BJ (cell line): ENCODE measurements at regions not wholly inside any gene's neighbourhood (a gene's known extent, or its start where the extent isn't known, plus 50 kb on each side); places are given as distances from the start of the nearest gene placed in this dataset.

Source experiments
- CTCF ChIA-PET: fragments of 350-600 bp; formaldehyde crosslinking; extraction: SDS; loops from one replicate; lab custom pipeline; 2021; ENCODE audit warnings: antibody characterized with exemption, inconsistent platforms; lab: Yijun Ruan, JAX
- POLR2A ChIA-PET: fragments of 300-600 bp; sonication (Branson Sonifier 250); formaldehyde crosslinking; extraction: SDS; loops from one replicate; lab custom pipeline; 2021; ENCODE audit warnings: antibody characterized with exemption; lab: Charles Lee
- DNase-seq: peaks from one replicate; pipeline ENCODE4 v3.0.0-alpha.2; 2011; ENCODE audit warnings: low read depth
- H3K27me3 ChIP-seq: 2 replicates; pipeline ENCODE4 v1.6.0; 2011; ENCODE audit warnings: low read length; ENCODE audit not compliant: control insufficient read depth, insufficient read depth
- H3K36me3 ChIP-seq: 2 replicates; pipeline ENCODE4 v1.5.1; 2011; ENCODE audit warnings: low read length; ENCODE audit not compliant: control insufficient read depth, insufficient read depth
- H3K4me3 ChIP-seq: 2 replicates; pipeline ENCODE4 v1.5.1; 2011; ENCODE audit warnings: low read depth, mild to moderate bottlenecking, control low read depth, low read length
- CTCF ChIP-seq: IDR thresholded peaks from 2 replicates; pipeline ENCODE4 v1.5.1; 2011; ENCODE audit warnings: low read depth, mild to moderate bottlenecking, control low read depth, inconsistent platforms, low read length, moderate library complexity; ENCODE audit not compliant: insufficient read depth

- H3K36me3 ChIP-seq = no peaks in the 10 kb centered on the region
- CTCF ChIA-PET = interaction anchor here (1.0 to 1.8 kb wide), 3 partner anchors 9 to 51 kb away, joined by 3 to 5 read pairs (median 4); no protein-coding TSS in a partner anchor
- H3K4me3 ChIP-seq = no peak overlapping the region
- no peaks in the 10 kb centered on the region for H3K27me3 ChIP-seq
- TF ChIP-seq CTCF = no peak
- no peak for DNase-seq
- POLR2A ChIA-PET = no interaction called here
Measured at GRCh38 chr22:19579115-19579811, 55.1 kb upstream of the CLDN5 start.

DNA sequence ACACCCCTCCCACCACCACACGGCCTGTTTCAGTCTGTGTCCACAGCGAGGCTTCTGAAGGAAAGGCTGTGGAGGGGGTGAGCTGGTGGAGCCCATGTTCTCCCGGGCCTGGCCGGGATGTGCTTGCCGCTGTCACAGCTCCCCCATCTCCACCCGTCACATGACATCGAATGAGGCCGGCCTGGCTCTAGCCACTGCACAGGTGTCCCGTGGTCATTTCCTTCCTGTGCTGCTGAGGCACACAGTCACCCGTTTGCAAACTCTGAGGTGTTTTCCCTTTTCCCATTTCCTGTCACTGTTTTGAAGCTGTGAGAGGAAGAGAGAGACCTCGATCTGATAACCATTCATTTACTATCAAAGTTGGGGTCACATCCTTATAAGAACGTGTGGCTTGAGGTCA is 55.7 kb upstream of the CLDN5 start:
- Histone ChIP-seq H3K4me3 (no peak overlapping the region), H3K27me3 (no peaks in the 10 kb centered on the region), H3K36me3 (no peaks in the 10 kb centered on the region)
- CTCF ChIA-PET = interaction anchor here (1.0 to 1.8 kb wide), 2 partner anchors 16 to 50 kb away, joined by 4 to 5 read pairs; no protein-coding TSS in a partner anchor
- TF ChIP-seq CTCF = no peak
- POLR2A ChIA-PET = no interaction called here
- no peak for DNase-seq

- no peaks in the 10 kb centered on the region for H3K36me3 ChIP-seq
- H3K4me3 ChIP-seq = no peak overlapping the region
- ChIA-PET POLR2A (no interaction called here), CTCF (interaction anchor here (1.0 to 1.8 kb wide), 2 partner anchors 15 to 49 kb away, joined by 4 to 5 read pairs; no protein-coding TSS in a partner anchor)
- no peaks in the 10 kb centered on the region for H3K27me3 ChIP-seq
- TF ChIP-seq CTCF = no peak
- no peak for DNase-seq
Measured at GRCh38 chr22:19580291-19580890, 56.2 kb upstream of the CLDN5 start.

DNA sequence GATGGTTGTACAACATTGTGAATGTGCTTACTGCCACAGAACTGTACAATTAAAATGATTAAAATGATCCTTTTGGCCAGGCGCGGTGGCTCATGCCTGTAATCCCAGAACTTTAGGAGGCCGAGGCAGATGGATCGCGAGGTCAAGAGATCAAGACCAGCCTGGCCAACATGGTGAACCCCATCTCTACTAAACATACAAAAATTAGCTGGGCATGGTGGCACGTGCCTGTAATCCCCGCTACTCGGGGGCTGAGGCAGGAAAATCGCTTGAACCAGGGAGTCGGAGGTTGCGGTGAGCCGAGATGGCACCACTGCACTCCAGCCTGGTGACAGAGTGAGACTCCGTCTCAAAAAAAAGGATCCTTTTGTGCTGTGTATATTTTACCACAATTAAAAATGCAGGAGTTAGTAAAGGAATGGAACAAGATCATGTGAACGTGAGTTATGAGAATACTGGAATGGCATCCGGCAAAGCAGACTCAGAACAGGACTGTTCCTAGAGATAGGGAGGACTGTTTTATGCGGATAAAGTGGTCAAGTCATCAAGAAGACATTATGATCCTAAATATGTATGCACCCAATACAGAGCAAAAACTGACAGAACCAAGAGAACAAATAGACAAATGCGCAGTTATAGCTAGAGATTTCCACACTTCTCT is 58.0 kb upstream of the CLDN5 start:
- H3K27me3 ChIP-seq = no peaks in the 10 kb centered on the region
- ChIA-PET CTCF (no interaction called here), POLR2A (no interaction called here)
- H3K36me3 ChIP-seq = no peaks in the 10 kb centered on the region
- TF ChIP-seq CTCF = no peak
- DNase-seq = no peak
- no peak overlapping the region for H3K4me3 ChIP-seq
